ENCODE measurements at regions not wholly inside any gene's neighbourhood (a gene's known extent, or its start where the extent isn't known, plus 50 kb on each side); places are given as distances from the start of the nearest gene placed in this dataset.

GRCh38 chr10:8180360-8181109 is 126.0 kb downstream of the GATA3 start:
- Histone ChIP-seq H3K27me3 (replicated peaks; ENCODE audit: insufficient read depth) (no peaks in the 10 kb centered on the region), H3K9me3 (no peaks in the 10 kb centered on the region), H3K4me1 (replicated peaks) (no peaks in the 10 kb centered on the region), H3K36me3 (no peaks in the 10 kb centered on the region), H3K4me3 (no peak overlapping the region), H3K27ac (no peak overlapping the region)
- WGBS: 87% methylated on average over 9 of the region's 9 CpGs
- TF ChIP-seq CTCF (IDR thresholded peaks at IDR 0.05) (no peak), POLR2A (IDR thresholded peaks at IDR 0.05) (no peak), POLR2AphosphoS5 (IDR thresholded peaks at IDR 0.05) (no peak)
- intact Hi-C loops (cut with DNase I): no loop called here
- DNase-seq (ENCODE audit: low spot score): no peak

- DNase-seq (ENCODE audit: low spot score): no peak
- Histone ChIP-seq H3K36me3 (no peaks in the 10 kb centered on the region), H3K4me3 (no peak overlapping the region), H3K27me3 (replicated peaks; ENCODE audit: insufficient read depth) (no peaks in the 10 kb centered on the region), H3K4me1 (replicated peaks) (no peaks in the 10 kb centered on the region), H3K9me3 (no peaks in the 10 kb centered on the region), H3K27ac (no peak overlapping the region)
- WGBS: 85% methylated on average over 11 of the region's 11 CpGs
- no peak for TF ChIP-seq POLR2AphosphoS5 (IDR thresholded peaks at IDR 0.05)
- no peak for TF ChIP-seq CTCF (IDR thresholded peaks at IDR 0.05)
- TF ChIP-seq POLR2A (IDR thresholded peaks at IDR 0.05): no peak
- intact Hi-C loops (cut with DNase I): no loop called here
Observed at GRCh38 chr10:8181496-8182157, 127.1 kb downstream of the GATA3 start.

- TF ChIP-seq CTCF (IDR thresholded peaks at IDR 0.05) (no peak), POLR2A (IDR thresholded peaks at IDR 0.05) (no peak), POLR2AphosphoS5 (IDR thresholded peaks at IDR 0.05) (no peak)
- Histone ChIP-seq H3K27me3 (replicated peaks; ENCODE audit: insufficient read depth) (no peaks in the 10 kb centered on the region), H3K27ac (no peak overlapping the region), H3K9me3 (no peaks in the 10 kb centered on the region), H3K36me3 (no peaks in the 10 kb centered on the region), H3K4me3 (no peak overlapping the region), H3K4me1 (replicated peaks) (no peaks in the 10 kb centered on the region)
- WGBS: 85% methylated on average over 3 of the region's 3 CpGs
- intact Hi-C loops (cut with DNase I): no loop called here
- no peak for DNase-seq (ENCODE audit: low spot score)
Observed at GRCh38 chr10:8182806-8183205, 128.3 kb downstream of the GATA3 start.

- Histone ChIP-seq H3K36me3 (no peaks in the 10 kb centered on the region), H3K27me3 (replicated peaks; ENCODE audit: insufficient read depth) (no peaks in the 10 kb centered on the region), H3K27ac (no peak overlapping the region), H3K9me3 (no peaks in the 10 kb centered on the region), H3K4me1 (replicated peaks) (no peaks in the 10 kb centered on the region), H3K4me3 (no peak overlapping the region)
- WGBS: 70% methylated on average over 5 of the region's 5 CpGs
- TF ChIP-seq POLR2A (IDR thresholded peaks at IDR 0.05) (no peak), POLR2AphosphoS5 (IDR thresholded peaks at IDR 0.05) (no peak), CTCF (IDR thresholded peaks at IDR 0.05) (no peak)
- intact Hi-C loops (cut with DNase I): no loop called here
- DNase-seq (ENCODE audit: low spot score): no peak
Observed at GRCh38 chr10:8183241-8183704, 128.8 kb downstream of the GATA3 start.
